ENCODE measurements at regions not wholly inside any gene's neighbourhood (a gene's known extent, or its start where the extent isn't known, plus 50 kb on each side); places are given as distances from the start of the nearest gene placed in this dataset.
"Not testable (repeated sequence)": the region's sequence is repeated elsewhere in the genome, so short reads cannot be mapped to it uniquely, and the experiment has no call there.

GRCh38 chr10:78663721-78664120 is 405.0 kb upstream of the ZMIZ1 start:
- no peak for DNase-seq

- no peak for DNase-seq
Measured at GRCh38 chr10:78664929-78665553, 403.7 kb upstream of the ZMIZ1 start.

GRCh38 chr10:78672918-78673317 is 395.8 kb upstream of the ZMIZ1 start:
- DNase-seq, result no peak

- DNase-seq, result not testable (repeated sequence)
Measured at GRCh38 chr10:78681141-78681540, 387.6 kb upstream of the ZMIZ1 start.

GRCh38 chr10:78681986-78682385 is 386.8 kb upstream of the ZMIZ1 start:
- DNase-seq, result not testable (repeated sequence)

- no peak for DNase-seq
Measured at GRCh38 chr10:78684947-78685346, 383.8 kb upstream of the ZMIZ1 start.

- DNase-seq, result no peak
Measured at GRCh38 chr10:78685466-78686103, 383.2 kb upstream of the ZMIZ1 start.

- no peak for DNase-seq
Measured at GRCh38 chr10:78686444-78687060, 382.2 kb upstream of the ZMIZ1 start.

GRCh38 chr10:78687626-78688025 is 381.1 kb upstream of the ZMIZ1 start:
- no peak for DNase-seq

GRCh38 chr10:78688230-78688900 is 380.4 kb upstream of the ZMIZ1 start:
- no peak for DNase-seq

- no peak for DNase-seq
Measured at GRCh38 chr10:78688901-78689583, 379.7 kb upstream of the ZMIZ1 start.

GRCh38 chr10:78689584-78689935 is 379.2 kb upstream of the ZMIZ1 start:
- DNase-seq, result no peak

GRCh38 chr10:78690354-78691111 is 378.2 kb upstream of the ZMIZ1 start:
- no peak for DNase-seq

GRCh38 chr10:78691301-78692030 is 377.3 kb upstream of the ZMIZ1 start:
- no peak for DNase-seq

GRCh38 chr10:78692071-78692470 is 376.7 kb upstream of the ZMIZ1 start:
- no peak for DNase-seq

GRCh38 chr10:78695846-78696245 is 372.9 kb upstream of the ZMIZ1 start:
- DNase-seq, result no peak

GRCh38 chr10:78696791-78697395 is 371.9 kb upstream of the ZMIZ1 start:
- no peak for DNase-seq

- DNase-seq, result no peak
Measured at GRCh38 chr10:78699971-78700370, 368.8 kb upstream of the ZMIZ1 start.

GRCh38 chr10:78700413-78700812 is 368.4 kb upstream of the ZMIZ1 start:
- no peak for DNase-seq

GRCh38 chr10:78700816-78701520 is 367.8 kb upstream of the ZMIZ1 start:
- DNase-seq, result no peak

GRCh38 chr10:78702186-78702585 is 366.6 kb upstream of the ZMIZ1 start:
- DNase-seq, result no peak

Measured in amniotic stem cell (primary cell).